ENCODE measurements at regions not wholly inside any gene's neighbourhood (a gene's known extent, or its start where the extent isn't known, plus 50 kb on each side); places are given as distances from the start of the nearest gene placed in this dataset.

DNA sequence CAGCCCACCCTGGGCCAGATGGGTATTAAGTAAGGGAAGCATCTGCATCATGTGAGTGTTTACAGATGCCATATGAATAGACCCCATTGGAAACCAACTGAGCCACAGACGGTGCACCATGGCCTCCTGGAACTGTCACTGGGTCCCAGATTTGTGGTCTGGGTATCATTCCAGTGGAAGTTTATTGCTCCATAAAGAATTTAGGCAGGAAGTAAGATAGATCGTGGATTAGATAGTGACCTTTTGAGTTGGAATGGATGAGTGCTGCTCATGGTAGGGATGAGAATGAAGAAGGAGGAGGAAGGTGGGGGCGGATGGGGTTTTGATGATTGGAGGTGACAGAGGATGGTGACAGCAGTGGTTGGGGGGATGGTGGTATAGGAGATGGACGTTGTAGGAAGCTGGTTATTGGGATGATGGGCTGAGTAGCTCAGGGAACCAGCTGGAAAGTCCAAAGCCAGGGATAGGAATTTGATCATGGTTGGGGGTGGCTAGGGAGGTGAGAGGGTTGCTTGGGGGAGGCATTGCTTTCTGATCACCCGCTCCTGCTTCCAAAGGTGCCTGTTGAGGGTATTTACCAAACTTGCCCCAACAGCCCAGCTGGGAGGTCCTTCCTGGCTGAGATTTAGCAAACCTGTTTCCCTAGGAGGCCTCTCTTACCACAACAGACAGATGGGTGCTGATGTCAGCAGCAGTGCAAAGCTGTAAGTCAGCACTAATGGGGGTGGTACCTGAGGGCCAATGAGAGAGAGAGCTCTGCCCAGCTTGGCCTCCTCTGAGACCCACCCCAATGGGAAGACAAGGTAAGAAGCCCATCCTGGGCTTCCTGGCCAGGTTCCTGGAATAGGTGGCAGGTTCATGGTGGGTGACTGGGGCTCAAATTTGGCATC is 78.0 kb downstream of the VEGFA start:
- no peak for TF ChIP-seq POLR2A (IDR thresholded peaks at IDR 0.05)
- TF ChIP-seq, protein P1, sequence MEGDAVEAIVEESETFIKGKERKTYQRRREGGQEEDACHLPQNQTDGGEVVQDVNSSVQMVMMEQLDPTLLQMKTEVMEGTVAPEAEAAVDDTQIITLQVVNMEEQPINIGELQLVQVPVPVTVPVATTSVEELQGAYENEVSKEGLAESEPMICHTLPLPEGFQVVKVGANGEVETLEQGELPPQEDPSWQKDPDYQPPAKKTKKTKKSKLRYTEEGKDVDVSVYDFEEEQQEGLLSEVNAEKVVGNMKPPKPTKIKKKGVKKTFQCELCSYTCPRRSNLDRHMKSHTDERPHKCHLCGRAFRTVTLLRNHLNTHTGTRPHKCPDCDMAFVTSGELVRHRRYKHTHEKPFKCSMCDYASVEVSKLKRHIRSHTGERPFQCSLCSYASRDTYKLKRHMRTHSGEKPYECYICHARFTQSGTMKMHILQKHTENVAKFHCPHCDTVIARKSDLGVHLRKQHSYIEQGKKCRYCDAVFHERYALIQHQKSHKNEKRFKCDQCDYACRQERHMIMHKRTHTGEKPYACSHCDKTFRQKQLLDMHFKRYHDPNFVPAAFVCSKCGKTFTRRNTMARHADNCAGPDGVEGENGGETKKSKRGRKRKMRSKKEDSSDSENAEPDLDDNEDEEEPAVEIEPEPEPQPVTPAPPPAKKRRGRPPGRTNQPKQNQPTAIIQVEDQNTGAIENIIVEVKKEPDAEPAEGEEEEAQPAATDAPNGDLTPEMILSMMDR (IDR thresholded peaks at IDR 0.05), result no peak
